Activated CD8-positive, alpha-beta T cell treated with anti-CD3 and anti-CD28 coated beads for 36 hours (primary cell): ENCODE measurements at regions not wholly inside any gene's neighbourhood (a gene's known extent, or its start where the extent isn't known, plus 50 kb on each side); places are given as distances from the start of the nearest gene placed in this dataset.
"Not testable (repeated sequence)": the region's sequence is repeated elsewhere in the genome, so short reads cannot be mapped to it uniquely, and the experiment has no call there.

Source experiments
- ATAC-seq: fragments of 200-7000 bp; cut with Tn5 transposase; one replicate; pipeline ENCODE4 v1.10.0; 2021; ENCODE audit warnings: mild to moderate bottlenecking, moderate library complexity
- CTCF ChIA-PET: fragments of 350-600 bp; sonication (Branson Sonifier 250); formaldehyde crosslinking; loops from one replicate; lab custom pipeline; 2021; ENCODE audit warnings: antibody characterized with exemption; lab: Charles Lee
- POLR2A ChIA-PET: fragments of 350-600 bp; sonication (Branson Sonifier 250); formaldehyde crosslinking; loops from one replicate; lab custom pipeline; 2021; ENCODE audit warnings: antibody characterized with exemption; lab: Charles Lee
- DNase-seq: peaks from one replicate; pipeline ENCODE4 v3.0.0-alpha.2; 2020
- H3K27ac Mint-ChIP-seq: one replicate; pipeline ENCODE4 v1.8.0; 2021; ENCODE audit warnings: mild to moderate bottlenecking, mixed read lengths
- H3K27me3 Mint-ChIP-seq: one replicate; pipeline ENCODE4 v1.8.0; 2021; ENCODE audit warnings: mixed read lengths
- H3K36me3 Mint-ChIP-seq: one replicate; pipeline ENCODE4 v1.8.0; 2021; ENCODE audit warnings: low read depth, mixed read lengths
- H3K4me1 Mint-ChIP-seq: one replicate; pipeline ENCODE4 v1.8.0; 2021; ENCODE audit warnings: low read depth, mixed read lengths
- H3K4me3 Mint-ChIP-seq: one replicate; pipeline ENCODE4 v1.8.0; 2021; ENCODE audit warnings: mild to moderate bottlenecking, moderate library complexity, mixed read lengths
- H3K9me3 Mint-ChIP-seq: one replicate; pipeline ENCODE4 v1.8.0; 2021; ENCODE audit warnings: mixed read lengths
- CTCF ChIP-seq: fragments of 200-600 bp; IDR thresholded peaks from one replicate; pipeline ENCODE4 v1.8.0; 2022; ENCODE audit warnings: antibody characterized with exemption, mild to moderate bottlenecking
- intact Hi-C: fragments of 100-400 bp; cut with micrococcal nuclease; formaldehyde crosslinking; loops from one replicate; pipeline ENCODE4 v1.10.0; 2022

GRCh38 chr9:108776920-108777639 is 78.7 kb downstream of the ACTL7B start:
- H3K9me3 Mint-ChIP-seq: no peaks in the 10 kb centered on the region
- no peaks in the 10 kb centered on the region for H3K4me1 Mint-ChIP-seq
- peaks cover 4% of the 10 kb centered on the region for H3K27me3 Mint-ChIP-seq
- DNase-seq: no peak
- no peak for TF ChIP-seq CTCF
- intact Hi-C loops: no loop called here
- no peaks in the 10 kb centered on the region for H3K36me3 Mint-ChIP-seq
- no peak for ATAC-seq
- no peak overlapping the region for H3K4me3 Mint-ChIP-seq
- ChIA-PET CTCF (interaction anchor here (1.2 kb wide), 1 partner anchor 15 kb away, joined by 3 read pairs; no protein-coding TSS in a partner anchor), POLR2A (no interaction called here)
- H3K27ac Mint-ChIP-seq: no peak overlapping the region

- intact Hi-C loops: no loop called here
- peaks cover 4% of the 10 kb centered on the region for H3K27me3 Mint-ChIP-seq
- no peaks in the 10 kb centered on the region for H3K9me3 Mint-ChIP-seq
- ATAC-seq (no peak), DNase-seq (no peak)
- H3K4me1 Mint-ChIP-seq: no peaks in the 10 kb centered on the region
- no peaks in the 10 kb centered on the region for H3K36me3 Mint-ChIP-seq
- CTCF ChIA-PET: no interaction called here
- H3K4me3 Mint-ChIP-seq: no peak overlapping the region
- TF ChIP-seq CTCF: no peak
- POLR2A ChIA-PET: no interaction called here
- H3K27ac Mint-ChIP-seq: no peak overlapping the region
These were observed 79.9 kb downstream of the ACTL7B start for GRCh38 chr9:108775901-108776306.

DNA sequence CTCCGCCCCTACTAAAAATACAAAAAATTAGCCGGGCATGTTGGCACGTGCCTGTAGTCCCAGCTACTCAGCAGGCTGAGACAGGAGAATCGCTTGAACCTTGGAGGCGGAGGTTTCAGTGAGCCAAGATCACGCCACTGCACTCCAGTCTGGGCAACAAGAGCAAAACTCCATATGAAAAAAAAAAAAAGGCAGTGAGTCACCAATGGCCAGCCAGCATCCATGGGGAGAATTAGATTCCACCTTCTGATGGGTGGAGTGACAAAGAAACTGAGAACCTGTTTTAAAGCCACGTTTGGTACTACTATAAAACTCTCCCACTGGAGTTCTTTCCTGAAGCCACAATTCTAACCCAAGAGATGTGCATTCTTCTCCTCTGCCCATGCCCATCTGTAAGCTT is 81.7 kb downstream of the ACTL7B start:
- ATAC-seq, H3K36me3 Mint-ChIP-seq, H3K4me1 Mint-ChIP-seq, H3K27me3 Mint-ChIP-seq, intact Hi-C loops, DNase-seq, H3K27ac Mint-ChIP-seq, H3K4me3 Mint-ChIP-seq, POLR2A ChIA-PET, H3K9me3 Mint-ChIP-seq: not testable (repeated sequence)
- CTCF ChIA-PET: interaction anchor here (1.3 kb wide), 1 partner anchor 12 kb away, joined by 3 read pairs; no protein-coding TSS in a partner anchor

DNA sequence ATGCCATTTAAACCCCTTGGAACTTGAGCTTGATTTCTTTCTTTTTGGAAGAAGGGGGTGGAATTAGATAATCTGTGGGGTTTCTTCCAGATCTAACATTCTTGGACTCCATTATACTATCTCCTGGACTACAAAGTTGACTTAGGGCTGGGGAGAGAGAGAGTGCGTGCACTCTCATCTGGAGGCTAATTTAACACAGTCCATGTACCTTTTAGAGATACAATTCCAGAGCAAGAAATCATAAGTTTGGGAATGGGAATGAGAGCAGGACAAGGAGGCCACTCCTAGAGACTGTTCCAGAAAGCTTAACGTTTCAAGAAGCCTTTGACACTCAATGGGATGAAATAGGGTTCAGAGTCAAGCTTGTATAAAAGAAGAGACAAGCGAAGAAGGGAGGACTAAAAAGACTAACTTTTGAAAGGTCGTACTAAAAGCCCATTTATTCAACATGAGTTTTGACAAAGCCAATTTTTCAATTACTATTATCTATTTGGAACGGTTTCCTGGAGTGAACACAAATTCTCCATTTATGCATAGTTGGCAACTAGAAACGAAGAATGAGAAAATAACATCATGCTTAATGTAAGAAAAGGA is 83.4 kb downstream of the ACTL7B start:
- no peak overlapping the region for H3K4me3 Mint-ChIP-seq
- CTCF ChIA-PET: no interaction called here

GRCh38 chr9:108768744-108769143 is 87.0 kb downstream of the ACTL7B start:
- H3K27me3 Mint-ChIP-seq: peaks cover 1% of the 10 kb centered on the region
- H3K36me3 Mint-ChIP-seq: no peaks in the 10 kb centered on the region
- no peaks in the 10 kb centered on the region for H3K9me3 Mint-ChIP-seq
- POLR2A ChIA-PET: no interaction called here
- CTCF ChIA-PET: no interaction called here
- no peak for TF ChIP-seq CTCF
- H3K4me3 Mint-ChIP-seq: no peak overlapping the region
- intact Hi-C loops: loop anchor here (10.0 kb wide), 1 partner anchor 204 kb away; no protein-coding TSS in a partner anchor
- H3K4me1 Mint-ChIP-seq: no peaks in the 10 kb centered on the region
- DNase-seq: no peak
- ATAC-seq: no peak
- no peak overlapping the region for H3K27ac Mint-ChIP-seq

More for the DNA sequence above, 83.4 kb downstream of the ACTL7B start:
- no peak for TF ChIP-seq CTCF
- ATAC-seq: no peak
- no peak for DNase-seq
- H3K36me3 Mint-ChIP-seq: no peaks in the 10 kb centered on the region
- POLR2A ChIA-PET: no interaction called here
- intact Hi-C loops: no loop called here
- no peaks in the 10 kb centered on the region for H3K27me3 Mint-ChIP-seq
- no peak overlapping the region for H3K27ac Mint-ChIP-seq
- H3K9me3 Mint-ChIP-seq: no peaks in the 10 kb centered on the region
- H3K4me1 Mint-ChIP-seq: no peaks in the 10 kb centered on the region
